Activated naive CD4-positive, alpha-beta T cell treated with Interleukin-2 at 50 U/mL for 16 hours (primary cell): ENCODE measurements at regions not wholly inside any gene's neighbourhood (a gene's known extent, or its start where the extent isn't known, plus 50 kb on each side); places are given as distances from the start of the nearest gene placed in this dataset.
"Not testable (repeated sequence)": the region's sequence is repeated elsewhere in the genome, so short reads cannot be mapped to it uniquely, and the experiment has no call there.

Experiments used
- DNase-seq: peaks from one replicate; pipeline ENCODE4 v3.0.0-alpha.2; 2020

DNA sequence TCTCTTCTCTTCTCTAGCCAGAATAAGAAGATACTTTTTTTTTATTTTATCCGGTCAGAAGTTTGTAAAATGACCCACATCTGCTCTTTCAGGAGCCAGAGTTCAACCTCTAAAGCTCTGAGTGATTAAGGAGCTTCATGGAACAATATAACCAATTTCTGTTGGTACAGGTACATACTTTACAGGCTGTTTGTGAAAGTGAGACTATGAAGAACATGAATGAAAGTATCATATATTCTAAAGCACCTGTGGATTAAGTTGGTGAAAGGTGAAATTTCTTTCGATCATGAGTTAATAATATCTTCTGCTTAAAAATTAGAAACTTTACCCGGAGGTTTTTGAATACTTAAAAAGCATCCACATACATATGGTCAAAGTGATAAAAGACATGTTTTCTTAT, 65.2 kb downstream of the DMRT2 start:
- DNase-seq, result no peak

GRCh38 chr9:1117439-1117838, 67.3 kb downstream of the DMRT2 start:
- DNase-seq, result no peak

DNA sequence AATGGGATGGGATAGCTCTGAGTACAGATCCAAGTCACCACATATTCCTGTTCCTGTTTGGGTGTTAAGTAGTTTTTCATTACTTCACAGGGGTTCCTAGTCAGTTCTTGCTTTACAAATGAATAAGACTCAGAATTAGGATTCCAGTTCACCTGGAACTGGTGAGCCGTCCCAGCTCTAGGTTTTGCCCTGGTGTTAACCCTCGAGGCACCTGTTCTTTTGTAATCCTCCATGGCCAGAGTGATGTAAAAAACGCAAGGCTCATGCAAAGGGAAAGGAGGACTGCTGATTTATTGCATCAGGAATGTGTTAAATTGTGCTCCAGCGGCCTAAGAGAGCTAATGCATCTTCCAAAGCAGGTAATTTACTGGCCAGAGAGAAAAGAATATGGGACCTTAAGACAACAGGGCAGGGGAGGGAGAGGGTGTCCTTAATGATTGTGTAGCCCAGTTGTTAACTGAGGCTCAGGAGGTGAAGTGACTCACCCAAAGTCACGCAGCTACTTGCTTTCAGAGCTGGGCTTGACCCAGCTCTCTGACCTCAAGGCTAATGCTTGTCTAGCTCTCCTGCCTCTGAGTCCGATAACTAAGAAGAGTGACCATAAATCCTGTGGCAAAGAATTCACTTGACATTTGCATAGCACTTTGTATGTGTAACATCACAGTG, 70.5 kb downstream of the DMRT2 start:
- no peak for DNase-seq

GRCh38 chr9:1125741-1126140, 75.6 kb downstream of the DMRT2 start:
- no peak for DNase-seq

- DNase-seq, result no peak
Measured at GRCh38 chr9:1128046-1128445, 77.9 kb downstream of the DMRT2 start.

DNA sequence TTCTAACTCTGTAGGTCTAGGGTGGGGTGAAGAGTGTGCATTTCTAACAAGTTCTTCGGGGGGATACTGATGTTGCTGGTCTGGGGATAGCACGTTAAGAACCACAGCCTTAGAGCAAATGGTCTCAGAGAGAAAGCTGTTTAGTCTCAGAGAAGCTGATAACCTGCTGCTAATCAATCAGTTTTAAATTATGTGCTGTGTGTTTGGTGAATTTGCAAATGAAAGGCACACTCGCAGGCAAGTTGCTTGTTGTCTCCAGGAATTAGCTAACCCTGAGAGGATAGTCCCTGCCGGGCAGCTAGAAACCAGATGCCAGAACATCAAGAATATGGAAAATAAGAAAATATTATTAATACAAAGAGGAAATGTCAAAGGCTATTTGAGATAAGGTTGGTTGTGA, 79.2 kb downstream of the DMRT2 start:
- DNase-seq, result no peak

DNA sequence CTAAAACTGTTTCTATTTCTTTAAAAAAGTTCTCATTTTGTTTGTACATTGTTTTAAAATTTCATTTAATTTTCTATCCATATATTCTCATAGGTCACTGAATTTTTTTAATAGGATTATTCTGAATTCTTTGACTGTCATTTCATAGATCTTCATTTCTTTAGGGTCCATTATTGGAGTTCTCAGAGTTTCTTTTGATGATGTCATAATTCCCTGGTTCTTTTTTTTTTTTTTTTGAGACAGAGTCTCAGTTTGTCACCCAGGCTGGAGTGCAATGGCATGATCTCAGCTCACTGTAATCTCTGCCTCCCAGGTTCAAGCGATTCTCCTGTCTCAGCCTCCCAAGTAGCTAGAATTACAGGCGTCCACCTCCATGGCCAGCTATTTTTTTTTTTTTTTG, 89.9 kb downstream of the DMRT2 start:
- DNase-seq, result no peak

DNA sequence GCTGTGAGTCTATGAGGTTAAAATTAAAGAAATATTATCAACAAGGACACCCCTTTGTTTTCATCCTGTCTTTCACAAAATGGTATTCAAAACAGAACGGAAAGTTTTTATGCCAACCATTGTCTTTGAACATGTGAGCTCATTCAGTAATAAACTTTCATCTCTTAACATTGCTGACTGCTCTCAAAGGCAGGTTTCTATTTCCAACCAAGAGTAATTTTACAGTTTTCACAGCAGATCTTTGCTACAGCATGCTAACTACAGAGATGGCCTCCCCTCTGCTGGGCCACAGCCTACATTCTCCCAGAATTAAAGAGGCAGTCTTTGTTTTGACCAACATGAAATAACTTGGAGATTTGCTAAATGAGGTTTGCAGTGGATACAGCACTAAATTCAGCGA, 101.5 kb downstream of the DMRT2 start:
- no peak for DNase-seq

GRCh38 chr9:1152171-1152570, 102.0 kb downstream of the DMRT2 start:
- no peak for DNase-seq

GRCh38 chr9:1154739-1155138, 104.6 kb downstream of the DMRT2 start:
- no peak for DNase-seq

DNA sequence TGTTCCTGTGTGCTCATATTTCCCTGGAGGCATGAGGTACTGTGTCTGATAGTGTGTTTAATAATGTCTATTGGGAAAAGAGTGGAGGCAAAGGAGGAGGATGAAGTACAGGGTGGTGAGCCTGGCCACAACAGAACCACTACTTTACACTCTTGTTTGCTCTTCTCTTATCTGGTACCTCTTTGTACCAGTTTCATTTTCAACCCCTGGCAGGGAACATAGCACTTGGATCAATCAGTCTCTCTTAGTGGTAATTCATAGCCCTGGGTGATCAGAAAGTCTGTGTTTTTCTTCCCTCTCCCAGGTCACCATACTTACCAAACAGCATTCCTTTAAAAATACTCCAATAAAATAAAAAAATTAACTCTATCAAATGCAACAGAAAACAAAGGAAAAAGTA, 105.4 kb downstream of the DMRT2 start:
- no peak for DNase-seq

- DNase-seq, result no peak
Measured at GRCh38 chr9:1156794-1157550, 106.8 kb downstream of the DMRT2 start.

- DNase-seq, result no peak
Measured at GRCh38 chr9:1157836-1158235, 107.7 kb downstream of the DMRT2 start.

DNA sequence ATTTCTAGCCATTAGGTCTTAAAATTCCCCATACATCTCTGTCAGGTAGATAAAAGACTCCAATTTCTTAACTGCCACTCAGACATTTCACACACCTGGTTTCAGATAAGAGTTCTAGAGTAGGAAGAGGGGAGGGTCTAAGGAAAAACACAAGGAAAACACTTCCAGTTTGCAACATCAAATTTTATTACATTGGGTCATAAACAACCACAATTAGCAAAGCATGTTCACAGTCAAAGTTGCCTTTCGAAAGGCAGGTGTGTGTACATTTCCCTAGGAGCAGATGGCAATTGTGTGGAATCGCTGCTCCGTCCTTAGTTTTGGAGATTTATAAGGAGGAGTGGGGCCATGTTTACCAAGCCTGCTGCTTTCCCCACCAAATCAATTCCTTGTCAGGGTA, 120.8 kb downstream of the DMRT2 start:
- DNase-seq, result no peak

GRCh38 chr9:1171546-1171945, 121.4 kb downstream of the DMRT2 start:
- DNase-seq, result no peak

- no peak for DNase-seq
Measured at GRCh38 chr9:1173211-1173610, 123.1 kb downstream of the DMRT2 start.

GRCh38 chr9:1173993-1174392, 123.8 kb downstream of the DMRT2 start:
- no peak for DNase-seq

DNA sequence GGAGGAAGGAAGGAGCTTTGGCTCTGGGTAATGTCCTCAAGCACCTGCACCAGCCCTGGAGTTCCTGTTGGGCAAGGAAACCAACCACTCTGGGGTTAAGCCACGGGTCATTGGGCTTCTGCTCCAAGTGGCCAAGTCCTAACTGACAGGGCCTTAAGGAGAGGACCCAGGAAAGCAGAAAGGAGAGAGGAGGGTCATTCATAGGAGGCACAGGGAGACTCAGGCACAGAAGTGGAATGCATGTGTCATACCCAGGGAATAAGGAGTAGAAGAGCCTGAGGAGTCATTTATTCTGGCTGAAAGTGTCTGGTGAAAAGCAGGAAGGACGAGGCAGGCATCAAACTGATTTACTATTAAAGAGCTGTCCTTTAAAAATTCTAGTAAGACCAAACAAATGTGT, 129.2 kb downstream of the DMRT2 start:
- no peak for DNase-seq

DNA sequence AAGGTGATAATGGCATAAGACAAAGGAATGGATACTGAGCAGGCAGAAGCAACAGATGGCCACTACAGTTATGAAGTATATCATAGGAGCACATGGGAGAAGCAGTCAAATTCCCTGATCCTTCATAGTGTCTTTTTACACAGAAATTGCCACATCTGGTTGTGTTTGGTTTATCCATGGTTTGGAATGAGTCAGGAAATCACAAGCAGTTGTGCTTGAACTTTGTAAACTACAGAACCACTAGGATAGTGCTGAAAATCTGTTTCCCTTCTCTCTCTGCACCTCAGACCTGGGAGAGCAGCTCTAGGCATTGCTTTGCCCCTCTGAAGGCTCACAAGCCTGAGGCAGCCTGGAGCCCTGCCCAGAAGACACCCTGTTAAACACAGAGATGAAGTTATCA, 134.0 kb downstream of the DMRT2 start:
- DNase-seq, result no peak

- not testable (repeated sequence) for DNase-seq
Measured at GRCh38 chr9:1187137-1187536, 137.0 kb downstream of the DMRT2 start.

GRCh38 chr9:1195636-1196035, 145.5 kb downstream of the DMRT2 start:
- DNase-seq, result not testable (repeated sequence)

DNA sequence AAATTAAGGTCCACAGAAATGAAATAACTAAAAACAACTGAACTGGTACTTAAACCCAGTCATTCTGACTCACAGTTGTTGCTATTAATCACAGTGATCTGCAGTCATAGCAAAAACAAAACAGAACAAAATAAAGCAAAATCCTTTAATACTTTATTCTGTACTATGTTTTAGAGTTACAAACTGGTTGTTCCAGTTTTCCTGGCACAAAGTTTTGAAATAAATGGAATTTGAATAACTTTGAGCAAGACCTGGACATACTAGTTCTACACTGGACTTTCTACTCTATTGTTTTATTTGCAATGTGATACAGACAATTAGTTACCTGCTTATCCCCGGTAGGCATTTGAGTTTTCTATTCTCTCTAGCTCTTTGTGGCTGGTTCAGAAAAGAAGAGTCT, 147.9 kb downstream of the DMRT2 start:
- no peak for DNase-seq

GRCh38 chr9:1200847-1201251, 150.7 kb downstream of the DMRT2 start:
- DNase-seq, result no peak

- no peak for DNase-seq
Measured at GRCh38 chr9:1201262-1201661, 151.1 kb downstream of the DMRT2 start.

DNA sequence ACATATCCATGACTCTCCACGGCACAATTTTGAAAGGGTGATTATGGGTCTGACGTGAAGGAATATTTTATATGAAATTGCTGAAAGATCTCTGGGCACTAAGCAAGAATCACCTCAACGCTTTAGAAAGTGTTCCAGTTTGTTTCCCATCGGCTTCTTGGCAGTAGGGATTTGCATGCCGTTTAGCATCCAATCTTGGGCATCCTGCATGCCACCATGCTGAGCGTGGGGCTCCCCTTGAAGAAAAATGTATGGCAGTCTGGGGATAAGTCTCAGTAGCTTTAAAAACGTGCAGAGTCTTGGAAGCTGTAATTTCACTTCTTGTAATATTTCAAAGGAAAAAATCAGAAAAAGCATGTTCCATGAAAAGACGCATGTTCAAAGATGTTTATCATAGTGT, 151.7 kb downstream of the DMRT2 start:
- DNase-seq, result no peak
